HEK293 (cell line): ENCODE measurements at regions not wholly inside any gene's neighbourhood (a gene's known extent, or its start where the extent isn't known, plus 50 kb on each side); places are given as distances from the start of the nearest gene placed in this dataset.

Source experiments
- CTCF ChIA-PET: fragments of 350-600 bp; formaldehyde crosslinking; extraction: SDS; loops from one replicate; lab custom pipeline; 2021; ENCODE audit warnings: antibody characterized with exemption; lab: Yijun Ruan, JAX
- POLR2A ChIA-PET: fragments of 300-600 bp; formaldehyde crosslinking; extraction: SDS; loops from one replicate; lab custom pipeline; 2020; ENCODE audit warnings: antibody characterized with exemption, inconsistent platforms; lab: Yijun Ruan, JAX
- H3K27ac ChIP-seq: fragments of 200-500 bp; sonication (Bioruptor generic); 2 replicates; pipeline ENCODE4 v1.5.1; 2014; ENCODE audit warnings: low read depth, low read length, control low read depth, inconsistent platforms; ENCODE audit errors: extremely low read depth
- H3K36me3 ChIP-seq, 2 experiments: fragments of 200-500 bp in 1 of 2; sonication (Bioruptor generic) in 1 of 2; 1 replicate in 1 of 2; 2 replicates in 1 of 2; pipeline ENCODE4 v1.5.1; 2014 to 2017; ENCODE audit warnings: inconsistent platforms in 2 of 2, low read length in 2 of 2; ENCODE audit not compliant: control insufficient read depth in 2 of 2, insufficient read depth in 1 of 2
- H3K4me1 ChIP-seq: fragments of 200-500 bp; sonication (Bioruptor generic); 2 replicates; pipeline ENCODE4 v1.5.1; 2014; ENCODE audit warnings: mild to moderate bottlenecking, low read length, inconsistent platforms; ENCODE audit not compliant: control insufficient read depth, insufficient read depth
- H3K4me3 ChIP-seq: 2 replicates; pipeline ENCODE4 v1.5.1; 2011; ENCODE audit warnings: low read depth, mild to moderate bottlenecking, control low read depth, low read length, moderate library complexity
- H3K9me3 ChIP-seq: fragments of 200-500 bp; sonication (Bioruptor generic); 2 replicates; pipeline ENCODE4 v1.5.1; 2014; ENCODE audit warnings: low read depth, low read length, inconsistent platforms; ENCODE audit not compliant: control insufficient read depth, insufficient read depth
- ELK4 ChIP-seq: IDR thresholded peaks from 2 replicates; pipeline ENCODE4 v1.6.1; 2011; ENCODE audit warnings: mild to moderate bottlenecking, low read depth, low read length, borderline replicate concordance
- KLF1 ChIP-seq: fragments of 450-650 bp; formaldehyde crosslinking; IDR thresholded peaks from 2 replicates; pipeline ENCODE4 v1.5.1; 2016; ENCODE audit warnings: missing biosample characterization, missing genetic modification characterization
- KLF16 ChIP-seq: fragments of 450-650 bp; formaldehyde crosslinking; IDR thresholded peaks from 2 replicates; pipeline ENCODE4 v1.5.1; 2017; ENCODE audit warnings: missing biosample characterization, missing genetic modification characterization
- PRDM10 ChIP-seq: fragments of 450-650 bp; formaldehyde crosslinking; IDR thresholded peaks from 2 replicates; pipeline ENCODE4 v1.5.1; 2016; ENCODE audit warnings: missing biosample characterization, missing genetic modification characterization
- SALL2 ChIP-seq: fragments of 450-650 bp; formaldehyde crosslinking; IDR thresholded peaks from 2 replicates; pipeline ENCODE4 v1.5.0; 2017; ENCODE audit warnings: missing biosample characterization, mild to moderate bottlenecking, missing genetic modification characterization, borderline replicate concordance
- ZBTB26 ChIP-seq: fragments of 450-650 bp; formaldehyde crosslinking; optimal IDR thresholded peaks from 2 replicates; pipeline ENCODE3; 2016; ENCODE audit warnings: missing biosample characterization, mild to moderate bottlenecking, missing genetic modification characterization
- ZBTB6 ChIP-seq: fragments of 450-650 bp; formaldehyde crosslinking; IDR thresholded peaks from 2 replicates; pipeline ENCODE4 v1.5.1; 2017; ENCODE audit warnings: missing biosample characterization, missing genetic modification characterization
- ZFP69B ChIP-seq: fragments of 450-650 bp; formaldehyde crosslinking; IDR thresholded peaks from 2 replicates; pipeline ENCODE4 v1.5.1; 2016; ENCODE audit warnings: missing biosample characterization, missing genetic modification characterization
- ZNF23 ChIP-seq: fragments of 450-650 bp; formaldehyde crosslinking; IDR thresholded peaks from 2 replicates; pipeline ENCODE4 v1.5.1; 2016; ENCODE audit warnings: missing biosample characterization, missing genetic modification characterization, borderline replicate concordance
- ZNF354C ChIP-seq: fragments of 450-650 bp; formaldehyde crosslinking; IDR thresholded peaks from 2 replicates; pipeline ENCODE4 v1.5.1; 2016; ENCODE audit warnings: missing biosample characterization, missing genetic modification characterization, low read depth, borderline replicate concordance
- ZNF404 ChIP-seq: fragments of 450-650 bp; formaldehyde crosslinking; IDR thresholded peaks from 2 replicates; pipeline ENCODE4 v1.5.1; 2017; ENCODE audit warnings: missing biosample characterization, missing genetic modification characterization
- ZNF585B ChIP-seq: fragments of 450-650 bp; formaldehyde crosslinking; IDR thresholded peaks from 2 replicates; pipeline ENCODE4 v1.5.1; 2016; ENCODE audit warnings: missing biosample characterization, missing genetic modification characterization
- ZNF677 ChIP-seq: fragments of 450-650 bp; IDR thresholded peaks from 2 replicates; pipeline ENCODE4 v1.5.0; 2018; ENCODE audit warnings: missing biosample characterization, mild to moderate bottlenecking, missing genetic modification characterization, moderate library complexity
- ZNF704 ChIP-seq: fragments of 450-650 bp; formaldehyde crosslinking; IDR thresholded peaks from 2 replicates; pipeline ENCODE4 v1.5.1; 2016; ENCODE audit warnings: missing biosample characterization, missing genetic modification characterization
- ZSCAN5A ChIP-seq: fragments of 450-650 bp; formaldehyde crosslinking; IDR thresholded peaks from 2 replicates; pipeline ENCODE4 v1.5.1; 2016; ENCODE audit warnings: missing biosample characterization, missing genetic modification characterization

GRCh38 chr12:97921979-97922722 lies 459.5 kb downstream of the RMST start:
- H3K27ac ChIP-seq, result no peak overlapping the region
- no peak overlapping the region for H3K4me3 ChIP-seq
- ChIA-PET CTCF (interaction anchor here (1.2 kb wide), 1 partner anchor 39 kb away, joined by 3 read pairs; no protein-coding TSS in a partner anchor), POLR2A (no interaction called here)
- no peaks in the 10 kb centered on the region for H3K36me3 ChIP-seq
- TF ChIP-seq ZBTB6 (tag by site-specific recombination), result no peak
- no peak for TF ChIP-seq ZNF404 (tag by site-specific recombination)
- TF ChIP-seq ZNF677 (tag by site-specific recombination), result no peak
- TF ChIP-seq, all 188 proteins: peak for 0
- no peaks in the 10 kb centered on the region for H3K4me1 ChIP-seq
- no peaks in the 10 kb centered on the region for H3K9me3 ChIP-seq

GRCh38 chr12:97923546-97923945 lies 460.9 kb downstream of the RMST start:
- TF ChIP-seq ZNF354C (tag by site-specific recombination), result no peak
- Histone ChIP-seq H3K4me1 (no peaks in the 10 kb centered on the region), H3K27ac (no peak overlapping the region), H3K36me3 (no peaks in the 10 kb centered on the region), H3K4me3 (no peak overlapping the region), H3K9me3 (no peaks in the 10 kb centered on the region)
- ChIA-PET CTCF (no interaction called here), POLR2A (no interaction called here)

- Histone ChIP-seq H3K36me3 (no peaks in the 10 kb centered on the region), H3K4me1 (no peaks in the 10 kb centered on the region), H3K4me3 (no peak overlapping the region), H3K27ac (no peak overlapping the region), H3K9me3 (no peaks in the 10 kb centered on the region)
- POLR2A ChIA-PET, result no interaction called here
- TF ChIP-seq PRDM10 (no peak), KLF16 (tag by site-specific recombination) (no peak), ZNF23 (tag by site-specific recombination) (no peak), ZBTB26 (tag by site-specific recombination) (no peak), ELK4 (no peak), ZNF704 (no peak), SALL2 (tag by site-specific recombination) (no peak), ZNF585B (tag by site-specific recombination) (no peak), KLF1 (tag by site-specific recombination) (no peak), ZSCAN5A (tag by site-specific recombination) (no peak), ZFP69B (tag by site-specific recombination) (no peak)
- CTCF ChIA-PET, result no interaction called here
Observed at GRCh38 chr12:97924122-97924521, 461.5 kb downstream of the RMST start.
